ENCODE measurements at regions not wholly inside any gene's neighbourhood (a gene's known extent, or its start where the extent isn't known, plus 50 kb on each side); places are given as distances from the start of the nearest gene placed in this dataset.

DNA sequence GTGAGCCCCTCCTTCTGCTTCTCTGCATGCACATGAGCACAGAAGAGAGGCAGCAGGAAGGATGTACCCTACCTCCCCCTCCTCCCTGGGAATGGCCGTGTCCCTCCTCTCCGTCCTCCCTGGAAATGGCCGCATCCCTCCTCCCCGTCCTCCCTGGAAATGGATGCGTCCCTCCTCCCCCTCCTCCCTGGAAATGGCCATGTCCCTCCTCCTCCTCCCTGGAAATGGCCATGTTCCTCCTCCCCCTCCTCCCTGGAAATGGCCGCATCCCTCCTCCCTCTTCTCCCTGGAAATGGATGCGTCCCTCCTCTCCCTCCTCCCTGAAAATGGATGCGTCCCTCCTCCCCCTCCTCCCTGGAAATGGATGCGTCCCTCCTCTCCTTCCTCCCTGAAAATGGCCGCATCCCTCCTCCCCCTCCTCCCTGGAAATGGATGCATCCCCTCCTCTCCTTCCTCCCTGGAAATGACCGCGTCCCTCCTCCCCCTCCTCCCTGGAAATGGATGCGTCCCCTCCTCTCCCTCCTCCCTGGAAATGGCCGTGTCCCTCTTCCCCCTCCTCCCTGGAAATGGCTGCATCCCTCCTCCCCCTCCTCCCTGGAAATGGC lies 428.6 kb downstream of the AACS start:
- ATAC-seq (ENCODE audit: poor library complexity) (no peak), DNase-seq (no peak)
- intact Hi-C loops (cut with DNase I) = no loop called here

GRCh38 chr12:125503128-125503527 lies 437.9 kb downstream of the AACS start:
- DNase-seq = no peak
- ATAC-seq (ENCODE audit: poor library complexity) = no peak
- intact Hi-C loops (cut with DNase I) = no loop called here

- DNase-seq = no peak
- ATAC-seq (ENCODE audit: poor library complexity) = no peak
- intact Hi-C loops (cut with DNase I) = no loop called here
Observed at GRCh38 chr12:125509195-125509594, 444.0 kb downstream of the AACS start.

DNA sequence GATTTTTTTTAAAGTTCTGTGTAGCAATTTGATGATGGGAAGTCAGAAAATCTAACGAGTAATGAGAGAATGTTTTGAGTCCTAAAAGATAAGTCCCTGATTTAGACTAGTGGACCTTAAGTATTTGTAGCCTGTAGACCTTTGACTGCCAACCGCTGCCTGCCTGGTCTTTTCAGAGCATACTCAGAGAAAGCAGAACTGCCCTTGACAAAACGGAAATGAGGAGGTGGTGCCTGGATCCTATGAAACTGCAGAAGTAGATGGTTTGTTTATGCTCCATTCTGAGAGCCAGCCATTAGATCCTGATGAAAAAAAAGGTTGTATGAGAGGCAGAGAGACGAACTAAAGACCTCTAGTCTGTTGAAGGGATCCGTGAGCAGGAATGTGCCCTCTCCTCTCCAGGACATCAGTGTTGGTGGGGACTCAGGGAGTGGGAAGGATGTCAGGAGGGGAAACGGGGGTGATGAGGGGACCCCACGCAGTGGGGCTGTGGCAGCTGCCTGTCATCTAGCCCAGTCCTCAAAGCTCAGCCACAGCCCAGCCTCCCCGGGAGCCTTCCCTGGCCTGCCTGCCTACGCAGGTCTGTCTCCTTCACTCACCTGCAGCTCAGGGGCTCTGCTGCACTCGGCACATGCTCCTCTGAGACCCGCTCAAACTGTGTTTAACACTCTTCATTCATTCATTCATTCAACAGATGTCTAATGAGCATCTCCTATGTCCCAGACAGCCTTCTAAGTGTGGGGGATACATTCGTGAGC lies 447.5 kb downstream of the AACS start:
- DNase-seq (no peak), ATAC-seq (ENCODE audit: poor library complexity) (no peak)
- intact Hi-C loops (cut with DNase I) = no loop called here

GRCh38 chr12:125515887-125516286 lies 450.7 kb downstream of the AACS start:
- DNase-seq (no peak), ATAC-seq (ENCODE audit: poor library complexity) (no peak)
- intact Hi-C loops (cut with DNase I) = no loop called here

- intact Hi-C loops (cut with DNase I) = no loop called here
- DNase-seq = no peak
- no peak for ATAC-seq (ENCODE audit: poor library complexity)
Observed at GRCh38 chr12:125518074-125518473, 452.8 kb downstream of the AACS start.

- DNase-seq (no peak), ATAC-seq (ENCODE audit: poor library complexity) (no peak)
- intact Hi-C loops (cut with DNase I) = no loop called here
Observed at GRCh38 chr12:125519026-125519651, 453.9 kb downstream of the AACS start.

GRCh38 chr12:125525879-125526278 lies 460.6 kb downstream of the AACS start:
- DNase-seq (no peak), ATAC-seq (ENCODE audit: poor library complexity) (no peak)
- intact Hi-C loops (cut with DNase I) = no loop called here

GRCh38 chr12:125528281-125528680 lies 463.0 kb downstream of the AACS start:
- intact Hi-C loops (cut with DNase I) = no loop called here
- DNase-seq (no peak), ATAC-seq (ENCODE audit: poor library complexity) (no peak)

GRCh38 chr12:125530201-125530600 lies 465.0 kb downstream of the AACS start:
- DNase-seq (no peak), ATAC-seq (ENCODE audit: poor library complexity) (no peak)
- intact Hi-C loops (cut with DNase I) = loop anchor here (5.0 to 10.0 kb wide), 2 partner anchors 1217 to 1345 kb away; no protein-coding TSS in a partner anchor

DNA sequence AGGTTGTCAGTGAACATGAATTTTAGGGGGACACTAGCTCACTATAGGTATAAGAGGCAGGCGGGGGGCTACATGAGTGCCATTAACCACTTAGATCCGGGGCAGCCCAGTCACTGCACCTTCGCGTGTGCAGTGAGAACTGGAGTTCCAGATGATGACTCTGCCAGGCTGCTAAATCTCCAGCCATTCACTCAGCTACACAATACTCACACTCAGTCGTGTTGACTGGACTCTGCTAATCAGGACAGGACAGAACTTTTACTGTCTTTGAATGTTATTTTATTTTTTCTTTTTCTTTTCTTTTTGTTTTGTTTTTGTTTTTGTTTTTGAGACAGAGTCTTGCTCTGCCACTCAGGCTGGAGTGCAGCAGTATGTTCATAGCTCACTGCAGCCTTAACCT lies 465.6 kb downstream of the AACS start:
- no peak for DNase-seq
- intact Hi-C loops (cut with DNase I) = loop anchor here (5.0 to 10.0 kb wide), 2 partner anchors 1216 to 1344 kb away; no protein-coding TSS in a partner anchor
- no peak for ATAC-seq (ENCODE audit: poor library complexity)

DNA sequence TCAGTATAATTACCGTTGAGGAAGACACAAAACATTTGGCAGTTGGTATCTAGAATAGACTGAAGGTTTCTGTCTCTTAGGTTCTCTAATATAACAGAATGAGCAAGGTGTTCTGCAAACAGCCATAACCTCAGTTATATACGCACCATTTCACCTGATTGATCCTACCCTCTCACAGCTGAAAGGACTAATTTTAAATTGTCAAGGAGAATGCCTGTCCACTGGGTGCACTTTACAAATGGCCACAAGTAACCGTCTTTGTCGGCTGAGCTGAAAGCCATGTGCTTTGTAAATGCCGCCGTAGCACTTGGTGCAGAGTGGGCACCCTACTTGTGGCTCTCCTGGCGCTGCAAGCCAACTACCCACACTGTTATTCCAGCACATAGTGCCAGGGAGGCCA lies 466.3 kb downstream of the AACS start:
- DNase-seq (no peak), ATAC-seq (ENCODE audit: poor library complexity) (no peak)
- intact Hi-C loops (cut with DNase I) = loop anchor here (5.0 to 10.0 kb wide), 2 partner anchors 1216 to 1343 kb away; no protein-coding TSS in a partner anchor

GRCh38 chr12:125533434-125534029 lies 468.3 kb downstream of the AACS start:
- intact Hi-C loops (cut with DNase I) = loop anchor here (5.0 to 10.0 kb wide), 2 partner anchors 1214 to 1341 kb away; no protein-coding TSS in a partner anchor
- ATAC-seq (ENCODE audit: poor library complexity) (peak; percentile 76), DNase-seq (peak; percentile 48)

GRCh38 chr12:125538401-125539199 lies 473.4 kb downstream of the AACS start:
- ATAC-seq (ENCODE audit: poor library complexity) (no peak), DNase-seq (no peak)
- intact Hi-C loops (cut with DNase I) = loop anchor here (10.0 kb wide), 1 partner anchor 1336 kb away; no protein-coding TSS in a partner anchor

- intact Hi-C loops (cut with DNase I) = no loop called here
- DNase-seq = no peak
- ATAC-seq (ENCODE audit: poor library complexity) = no peak
Observed at GRCh38 chr12:125540580-125541204, 475.5 kb downstream of the AACS start.

DNA sequence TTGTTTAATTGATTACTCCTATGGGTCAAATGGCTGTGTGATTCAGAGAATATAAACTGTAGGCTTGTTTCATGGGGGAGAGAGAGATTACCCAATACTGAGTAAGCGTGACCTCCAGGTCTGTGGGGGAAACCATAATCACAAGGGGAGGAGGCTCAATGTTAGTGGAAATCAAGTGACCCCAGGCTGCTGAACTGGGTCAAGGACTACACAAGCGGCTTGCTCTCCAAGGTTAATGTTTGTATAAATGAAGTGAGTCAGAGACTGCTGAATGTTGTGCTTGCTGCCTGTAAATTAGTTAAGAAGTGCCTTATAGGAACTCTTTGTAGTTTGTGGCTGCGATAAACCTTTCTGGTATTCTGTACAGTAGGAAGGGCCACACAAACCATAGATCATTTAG lies 479.7 kb downstream of the AACS start:
- no peak for ATAC-seq (ENCODE audit: poor library complexity)
- intact Hi-C loops (cut with DNase I) = no loop called here

DNA sequence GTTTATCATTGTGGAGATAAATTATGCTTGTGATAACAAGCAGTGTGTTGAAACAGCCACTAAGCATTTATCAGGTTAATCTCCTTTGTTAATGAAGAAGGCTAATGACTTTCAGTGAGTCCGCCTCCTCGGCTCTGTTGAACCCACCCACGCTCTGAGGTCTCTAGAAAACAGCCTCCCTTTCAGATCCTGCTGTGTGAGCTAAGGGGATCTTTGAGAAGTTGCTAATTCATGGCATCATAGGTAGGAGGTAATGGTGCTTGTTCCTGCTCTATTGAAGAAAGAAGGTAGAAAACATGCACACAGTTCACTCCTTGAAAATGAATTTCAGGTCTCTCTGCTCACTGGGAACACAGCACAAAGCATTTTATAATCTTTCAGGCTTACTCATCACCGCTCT lies 483.9 kb downstream of the AACS start:
- no peak for ATAC-seq (ENCODE audit: poor library complexity)
- intact Hi-C loops (cut with DNase I) = no loop called here

More for the DNA sequence above, 479.7 kb downstream of the AACS start:
- no peak for DNase-seq

DNA sequence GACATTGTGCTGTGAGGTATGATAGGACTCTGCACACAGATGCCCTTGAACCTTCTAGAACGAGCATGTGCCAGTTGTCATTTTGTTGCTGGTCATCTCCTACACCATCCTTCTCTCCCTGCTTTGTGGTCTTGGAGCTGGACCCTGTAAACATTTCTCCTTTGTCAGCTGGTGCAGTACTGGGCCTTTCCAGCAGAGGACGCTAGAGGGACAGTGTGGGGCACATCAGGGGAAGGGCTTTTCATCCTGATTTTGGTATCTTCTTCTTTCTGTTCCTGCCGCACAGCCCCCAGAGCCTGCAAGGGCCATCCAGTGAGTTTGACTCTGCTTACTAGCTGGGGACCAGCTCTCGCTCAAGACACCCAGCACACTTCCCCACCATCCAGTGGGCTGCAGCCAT lies 484.6 kb downstream of the AACS start:
- intact Hi-C loops (cut with DNase I) = no loop called here
- ATAC-seq (ENCODE audit: poor library complexity) = no peak
- no peak for DNase-seq

More for the DNA sequence above, 483.9 kb downstream of the AACS start:
- no peak for DNase-seq

Data from Right ventricle myocardium superior (tissue), 1 donor.